ENCODE measurements at regions not wholly inside any gene's neighbourhood (a gene's known extent, or its start where the extent isn't known, plus 50 kb on each side); places are given as distances from the start of the nearest gene placed in this dataset.

GRCh38 chr12:124080649-124081048 is 107.6 kb downstream of the ZNF664 start:
- ChIA-PET CTCF (ENCODE audit: partially characterized antibody) (interaction anchor here (1.0 kb wide), 1 partner anchor 530 kb away, joined by 3 read pairs; no protein-coding TSS in a partner anchor), POLR2A (ENCODE audit: partially characterized antibody) (no interaction called here)
- TF ChIP-seq RAD21 (IDR thresholded peaks at IDR 0.05 in 1 of 2, conservative IDR thresholded peaks at IDR 0.05 in 1 of 2; ENCODE audit: low read depth in 2 of 2, low read length in 2 of 2) (peak in 1 of 2 experiments; percentile 27; a peak in 1 of 4 replicates), NANOG (IDR thresholded peaks at IDR 0.05; ENCODE audit: insufficient read depth, low read depth, low read length, poor library complexity, severe bottlenecking) (no peak)
- no peaks in the 10 kb centered on the region for H3K36me3 ChIP-seq (ENCODE audit: control insufficient read depth in 2 of 4, insufficient read depth in 4 of 4, low read length in 3 of 4)
- no peak overlapping the region for H2BK15ac ChIP-seq (ENCODE audit: low read length)
- no peak overlapping the region for H3K4me2 ChIP-seq (ENCODE audit: insufficient read depth in 1 of 2, low read depth in 2 of 2, low read length in 2 of 2)
- H3K79me2 ChIP-seq (ENCODE audit: control insufficient read depth in 1 of 2, insufficient read depth in 2 of 2, low read length in 2 of 2) = no peaks in the 10 kb centered on the region
- H2AFZ ChIP-seq (ENCODE audit: low read length) = 0 out of 2 replicates have a peak overlapping the region, but pooled peaks have one; percentile 84
- WGBS, 2 experiments (ENCODE audit: extremely low coverage in 1 of 2, insufficient coverage in 1 of 2, insufficient read length in 1 of 2, insufficient replicate concordance in 2 of 2, low coverage in 1 of 2, low lambda C conversion rate in 2 of 2, missing lambda C conversion rate in 1 of 2) = 78% methylated on average over 5 of the region's 5 CpGs; no CpG with 5 or more reads in 1 of the 2 experiments
- H3K14ac ChIP-seq (ENCODE audit: insufficient read length) = no peak overlapping the region
- no peak overlapping the region for H3K56ac ChIP-seq (replicated peaks; ENCODE audit: insufficient read length, low read depth, low read length)
- H3K27ac ChIP-seq (ENCODE audit: low read depth, low read length) = no peak overlapping the region
- H4K91ac ChIP-seq (replicated peaks; ENCODE audit: insufficient read length, low read length) = no peak overlapping the region
- H3K18ac ChIP-seq (ENCODE audit: extremely low read depth, low read length) = no peak overlapping the region
- H3K23ac ChIP-seq (ENCODE audit: insufficient read length) = no peak overlapping the region
- H3K9ac ChIP-seq (replicated peaks in 1 of 4; ENCODE audit: extremely low read depth in 1 of 4, low read depth in 3 of 4, low read length in 3 of 4) = no peak overlapping the region
- FAIRE-seq (peak; percentile 42), DNase-seq (ENCODE audit: low read depth in 1 of 2, low spot score in 2 of 2) (no peak)
- no peak overlapping the region for H2BK120ac ChIP-seq (replicated peaks; ENCODE audit: low read depth, low read length)
- no peak overlapping the region for H2BK12ac ChIP-seq (ENCODE audit: low read depth, low read length)
- no peaks in the 10 kb centered on the region for H4K20me1 ChIP-seq (replicated peaks in 1 of 2; ENCODE audit: control insufficient read depth in 1 of 2, insufficient read depth in 2 of 2, low read length in 2 of 2)
- peaks cover 0 to 7% (median 3%) of the 10 kb centered on the region in 4 experiments; a peak in 3 of 7 replicates for H3K4me1 ChIP-seq (replicated peaks in 1 of 4; ENCODE audit: control insufficient read depth in 3 of 4, insufficient read depth in 4 of 4, low read length in 3 of 4)
- no peak overlapping the region for H2AK5ac ChIP-seq (ENCODE audit: low read depth, low read length)
- no peaks in the 10 kb centered on the region for H3K23me2 ChIP-seq (ENCODE audit: low read depth, low read length)
- 0 out of 2 replicates have a peak overlapping the region, but pooled peaks have one; percentile 61 for H2BK20ac ChIP-seq (ENCODE audit: low read length)
- H3K27me3 ChIP-seq (replicated peaks in 1 of 4; ENCODE audit: control insufficient read depth in 3 of 4, extremely low read depth in 1 of 4, insufficient read depth in 3 of 4, low read length in 3 of 4) = no peaks in the 10 kb centered on the region; a peak in 1 of 7 replicates
- no peak overlapping the region for H3K4me3 ChIP-seq (ENCODE audit: extremely low read depth in 1 of 4, insufficient read depth in 2 of 4, low read depth in 3 of 4, low read length in 4 of 4)
- H3K9me3 ChIP-seq (ENCODE audit: insufficient read depth in 2 of 2, low read depth in 1 of 2, low read length in 1 of 2) = no peaks in the 10 kb centered on the region
- H3K79me1 ChIP-seq (ENCODE audit: low read depth, low read length) = no peaks in the 10 kb centered on the region
- H4K8ac ChIP-seq (ENCODE audit: extremely low read depth, insufficient read depth, low read length) = no peak overlapping the region
- H2BK5ac ChIP-seq (ENCODE audit: low read depth, low read length) = no peak overlapping the region
- H4K5ac ChIP-seq (ENCODE audit: insufficient read length, low read depth, low read length) = no peak overlapping the region
- no peak overlapping the region for H3K4ac ChIP-seq (replicated peaks; ENCODE audit: insufficient read length, low read depth, low read length)
